H1 (cell line): ENCODE measurements at regions not wholly inside any gene's neighbourhood (a gene's known extent, or its start where the extent isn't known, plus 50 kb on each side); places are given as distances from the start of the nearest gene placed in this dataset.

Source experiments
- BACH1 ChIP-seq: IDR thresholded peaks from 2 replicates; pipeline ENCODE4 v1.6.1; 2012; ENCODE audit warnings: low read length, improper control_type of control experiment
- JUND ChIP-seq: IDR thresholded peaks from 2 replicates; pipeline ENCODE4 v1.6.1; 2011; ENCODE audit warnings: mild to moderate bottlenecking, improper control_type of control experiment, low read length
- RBBP5 ChIP-seq: IDR thresholded peaks from 2 replicates; pipeline ENCODE4 v1.7.1; 2012; ENCODE audit warnings: low read depth, mild to moderate bottlenecking, inconsistent platforms, low read length, moderate library complexity, borderline replicate concordance

DNA sequence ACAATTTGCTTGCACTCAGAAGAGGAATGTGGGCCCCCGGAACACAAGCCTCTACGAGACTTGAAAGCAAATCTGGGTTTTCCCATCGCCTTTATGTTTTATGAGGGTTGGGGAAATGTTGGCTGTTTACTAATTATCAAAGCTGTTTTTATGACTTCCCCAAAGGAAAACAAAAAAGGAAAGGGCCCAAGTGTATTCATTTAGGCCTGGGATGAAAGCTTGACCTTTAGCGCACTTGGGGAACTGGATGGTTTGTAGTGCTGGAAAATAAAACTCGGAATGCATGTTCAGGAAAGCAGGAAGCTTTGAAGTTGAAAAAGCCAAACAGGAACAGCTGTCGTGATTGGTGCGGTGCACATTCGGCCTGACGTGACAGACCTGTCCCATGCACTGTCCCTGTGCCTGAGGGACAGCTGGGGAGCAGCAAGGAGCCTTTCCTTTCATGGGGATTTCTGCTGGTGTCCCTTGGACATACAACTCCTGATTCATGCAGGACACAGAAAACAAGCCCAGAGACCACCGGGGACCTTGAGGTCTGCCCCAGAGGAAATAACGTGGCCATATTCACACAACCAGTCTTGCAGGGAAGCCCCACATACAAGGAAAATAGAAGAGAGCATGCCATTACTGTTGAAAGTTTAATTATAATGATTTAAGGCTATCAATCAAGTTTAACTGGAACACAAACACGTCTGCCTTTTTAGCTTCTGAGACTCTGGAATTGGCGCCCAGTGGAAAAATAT lies 169.7 kb upstream of the APCDD1 start (continued):
- no peak for TF ChIP-seq BACH1
- no peak for TF ChIP-seq JUND
- TF ChIP-seq RBBP5: no peak
